GM23338 (cell line): ENCODE measurements at regions not wholly inside any gene's neighbourhood (a gene's known extent, or its start where the extent isn't known, plus 50 kb on each side); places are given as distances from the start of the nearest gene placed in this dataset.

Experiments
- ATAC-seq: fragments of 200-7000 bp; cut with Tn5 transposase; 3 replicates; pipeline ENCODE4 v1.9.1; 2020
- DNase-seq: peaks from one replicate; pipeline ENCODE4 v3.0.0-alpha.2; 2015; ENCODE audit warnings: low spot score
- H2AFZ ChIP-seq: fragments of 200-600 bp; sonication (generic); 2 replicates; pipeline ENCODE4 v1.8.0; 2016; ENCODE audit warnings: antibody characterized with exemption, mild to moderate bottlenecking, moderate library complexity
- H3F3A ChIP-seq: fragments of 200-600 bp; sonication (generic); replicated peaks from 2 replicates; pipeline ENCODE4 v1.8.0; 2017; ENCODE audit warnings: antibody characterized with exemption, mixed run types, low read depth
- H3K27ac ChIP-seq: fragments of 200-600 bp; sonication (generic); 2 replicates; pipeline ENCODE4 v1.6.1; 2016; ENCODE audit warnings: low read depth
- H3K27me3 ChIP-seq: fragments of 200-600 bp; sonication (generic); 2 replicates; pipeline ENCODE4 v1.8.0; 2016; ENCODE audit warnings: mild to moderate bottlenecking, mixed run types, moderate library complexity; ENCODE audit not compliant: insufficient read depth
- H3K36me3 ChIP-seq: fragments of 200-600 bp; sonication (generic); 2 replicates; pipeline ENCODE4 v1.8.0; 2016; ENCODE audit warnings: mild to moderate bottlenecking; ENCODE audit not compliant: insufficient read depth
- H3K4me1 ChIP-seq: fragments of 200-600 bp; sonication (generic); 2 replicates; pipeline ENCODE4 v1.8.0; 2016; ENCODE audit warnings: mild to moderate bottlenecking, moderate library complexity; ENCODE audit not compliant: insufficient read depth
- H3K4me2 ChIP-seq: fragments of 200-600 bp; sonication (generic); 2 replicates; pipeline ENCODE4 v1.7.1; 2017; ENCODE audit warnings: mixed run types
- H3K4me3 ChIP-seq: fragments of 200-600 bp; sonication (generic); 2 replicates; pipeline ENCODE4 v1.6.1; 2016; ENCODE audit warnings: mixed run types
- H3K79me2 ChIP-seq: fragments of 200-600 bp; sonication (generic); replicated peaks from 2 replicates; pipeline ENCODE4 v1.8.0; 2017; ENCODE audit warnings: mild to moderate bottlenecking; ENCODE audit not compliant: insufficient read depth
- H3K9me2 ChIP-seq: fragments of 200-600 bp; sonication (generic); 2 replicates; pipeline ENCODE4 v1.8.0; 2017; ENCODE audit not compliant: insufficient read depth
- H4K20me1 ChIP-seq: fragments of 200-600 bp; sonication (generic); replicated peaks from 2 replicates; pipeline ENCODE4 v1.8.0; 2017; ENCODE audit warnings: mild to moderate bottlenecking; ENCODE audit not compliant: insufficient read depth
- H3K27ac Mint-ChIP-seq: 2 replicates; pipeline ENCODE4 v1.8.0; 2020; ENCODE audit warnings: inconsistent platforms, mild to moderate bottlenecking, moderate library complexity, mixed read lengths
- H3K27me3 Mint-ChIP-seq: 3 replicates; pipeline ENCODE4 v1.8.0; 2022; ENCODE audit warnings: low read depth, mild to moderate bottlenecking, moderate library complexity, mixed read lengths, inconsistent platforms; ENCODE audit not compliant: insufficient read depth, poor library complexity
- H3K36me3 Mint-ChIP-seq: 3 replicates; pipeline ENCODE4 v1.8.0; 2021; ENCODE audit warnings: low read depth, mild to moderate bottlenecking, inconsistent platforms, moderate library complexity, mixed read lengths
- H3K4me1 Mint-ChIP-seq: 3 replicates; pipeline ENCODE4 v1.8.0; 2020; ENCODE audit warnings: mild to moderate bottlenecking, inconsistent platforms, mixed read lengths
- H3K4me3 Mint-ChIP-seq: 3 replicates; pipeline ENCODE4 v1.8.0; 2021; ENCODE audit warnings: moderate library complexity, mild to moderate bottlenecking, inconsistent platforms, mixed read lengths
- H3K9me3 Mint-ChIP-seq: 3 replicates; pipeline ENCODE4 v1.8.0; 2020; ENCODE audit warnings: moderate library complexity, mild to moderate bottlenecking, inconsistent platforms, mixed read lengths
- CREB1 ChIP-seq: fragments of 250-450 bp; sonication (Bioruptor Pico); IDR thresholded peaks from 2 replicates; pipeline ENCODE4 v1.5.0; 2020; ENCODE audit warnings: low read depth, mild to moderate bottlenecking, moderate library complexity
- EZH2 ChIP-seq: fragments of 200-600 bp; sonication (generic); IDR thresholded peaks from one replicate; pipeline ENCODE4 v1.8.0; 2017; ENCODE audit warnings: antibody characterized with exemption, mild to moderate bottlenecking, low read depth; ENCODE audit not compliant: unreplicated experiment
- EZH2phosphoT487 ChIP-seq: fragments of 200-600 bp; sonication (generic); IDR thresholded peaks from one replicate; pipeline ENCODE4 v1.8.1; 2018; ENCODE audit warnings: antibody characterized with exemption; ENCODE audit not compliant: unreplicated experiment
- NANOG ChIP-seq: IDR thresholded peaks from 2 replicates; pipeline ENCODE4 v1.6.1; 2016; ENCODE audit warnings: antibody characterized with exemption, borderline replicate concordance
- POLR2AphosphoS5 ChIP-seq: IDR thresholded peaks from 2 replicates; pipeline ENCODE4 v1.6.1; 2016; ENCODE audit warnings: antibody characterized with exemption, low read depth
- STAT1 ChIP-seq: IDR thresholded peaks from one replicate; pipeline ENCODE4 v1.6.1; 2016; ENCODE audit warnings: antibody characterized with exemption; ENCODE audit not compliant: unreplicated experiment
- ZNF114 ChIP-seq: fragments of 250-450 bp; sonication (Bioruptor Pico); IDR thresholded peaks from 2 replicates; pipeline ENCODE4 v1.5.0; 2020; ENCODE audit warnings: mild to moderate bottlenecking, moderate library complexity
- ZNF331 ChIP-seq: fragments of 250-450 bp; sonication (Bioruptor Pico); IDR thresholded peaks from 2 replicates; pipeline ENCODE4 v1.5.0; 2020; ENCODE audit warnings: low read depth, mild to moderate bottlenecking, moderate library complexity
- TF ChIP-seq, protein P1 (sequence below): IDR thresholded peaks from 2 replicates; pipeline ENCODE4 v1.6.1; 2016; ENCODE audit warnings: antibody characterized with exemption
- TF ChIP-seq, protein P2 (sequence below): fragments of 250-450 bp; sonication (Bioruptor Pico); IDR thresholded peaks from 2 replicates; pipeline ENCODE4 v1.5.0; 2020; ENCODE audit warnings: mild to moderate bottlenecking, moderate library complexity
- TF ChIP-seq, protein P3 (sequence below): IDR thresholded peaks from one replicate; pipeline ENCODE4 v1.6.1; 2018; ENCODE audit warnings: antibody characterized with exemption; ENCODE audit not compliant: unreplicated experiment
- TF ChIP-seq, protein P4 (sequence below), 2 experiments: fragments of 200-600 bp in 1 of 2; sonication (generic) in 1 of 2; conservative IDR thresholded peaks; 2 replicates each; pipeline versions ENCODE4 v1.5.1 to v1.6.1; 2016 to 2017; ENCODE audit warnings: antibody characterized with exemption in 2 of 2, low read depth in 2 of 2, mild to moderate bottlenecking in 2 of 2, moderate library complexity in 1 of 2

DNA sequence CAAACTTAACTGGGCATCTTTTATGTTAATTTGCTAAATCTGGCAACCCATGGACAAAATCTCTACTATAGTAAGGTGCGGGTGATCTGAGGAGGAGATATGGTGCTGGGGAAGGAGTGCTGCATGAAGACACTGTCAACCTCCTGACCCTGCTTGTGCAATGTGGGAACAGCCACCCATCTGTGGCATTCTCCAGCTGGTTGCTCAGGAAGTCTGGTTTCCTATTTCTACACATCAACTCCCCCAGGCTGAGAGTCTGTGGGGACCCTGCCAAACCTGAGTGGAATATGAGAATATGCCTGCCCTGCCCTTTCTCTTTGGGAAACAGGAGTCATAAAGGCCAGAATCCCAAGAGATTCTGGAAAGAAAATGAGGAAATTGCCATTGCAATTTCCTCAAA lies 60.1 kb upstream of the PAX3 start (continued):
- TF ChIP-seq, protein P1, sequence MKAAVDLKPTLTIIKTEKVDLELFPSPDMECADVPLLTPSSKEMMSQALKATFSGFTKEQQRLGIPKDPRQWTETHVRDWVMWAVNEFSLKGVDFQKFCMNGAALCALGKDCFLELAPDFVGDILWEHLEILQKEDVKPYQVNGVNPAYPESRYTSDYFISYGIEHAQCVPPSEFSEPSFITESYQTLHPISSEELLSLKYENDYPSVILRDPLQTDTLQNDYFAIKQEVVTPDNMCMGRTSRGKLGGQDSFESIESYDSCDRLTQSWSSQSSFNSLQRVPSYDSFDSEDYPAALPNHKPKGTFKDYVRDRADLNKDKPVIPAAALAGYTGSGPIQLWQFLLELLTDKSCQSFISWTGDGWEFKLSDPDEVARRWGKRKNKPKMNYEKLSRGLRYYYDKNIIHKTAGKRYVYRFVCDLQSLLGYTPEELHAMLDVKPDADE = no peak

DNA sequence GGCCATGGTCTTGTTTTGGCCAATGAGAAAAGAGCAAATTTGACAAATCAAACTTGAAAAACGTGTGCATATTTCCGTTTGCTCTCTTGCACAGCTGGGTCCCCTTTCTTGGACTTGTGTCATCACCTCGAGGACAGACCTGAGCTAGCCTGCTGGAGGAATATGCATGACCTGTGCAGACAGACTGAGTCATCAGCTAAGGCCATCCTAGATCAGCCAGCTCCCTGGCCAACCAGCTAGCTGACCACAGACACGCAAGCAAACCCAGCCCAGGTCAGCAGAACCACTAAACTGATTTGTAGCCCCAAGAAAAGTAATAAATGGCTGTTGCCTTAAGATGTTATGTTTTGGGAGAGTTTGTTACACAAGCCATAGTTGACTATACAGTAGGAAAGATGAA lies 61.3 kb upstream of the PAX3 start:
- no peaks in the 10 kb centered on the region for H3F3A ChIP-seq
- H3K79me2 ChIP-seq = no peaks in the 10 kb centered on the region
- no peaks in the 10 kb centered on the region for H3K9me3 Mint-ChIP-seq
- H3K4me1 ChIP-seq = no peaks in the 10 kb centered on the region
- H4K20me1 ChIP-seq = no peaks in the 10 kb centered on the region
- no peaks in the 10 kb centered on the region for H3K4me1 Mint-ChIP-seq
- no peaks in the 10 kb centered on the region; the same call in 1 of the 2 replicates for H3K9me2 ChIP-seq
- no peaks in the 10 kb centered on the region for H3K36me3 Mint-ChIP-seq
- H3K4me3 Mint-ChIP-seq = no peak overlapping the region
- H2AFZ ChIP-seq = no peak overlapping the region
- H3K27me3 ChIP-seq = no peaks in the 10 kb centered on the region
- no peaks in the 10 kb centered on the region for H3K36me3 ChIP-seq
- DNase-seq (no peak), ATAC-seq (no peak)
- H3K27ac ChIP-seq = no peak overlapping the region
- no peak overlapping the region for H3K27ac Mint-ChIP-seq
- H3K4me3 ChIP-seq = no peak overlapping the region
- H3K4me2 ChIP-seq = no peak overlapping the region
- no peaks in the 10 kb centered on the region for H3K27me3 Mint-ChIP-seq
- TF ChIP-seq EZH2phosphoT487 (no peak), ZNF114 (no peak), EZH2 (no peak), STAT1 (no peak), CREB1 (CRISPR knock-in tag) (no peak), POLR2AphosphoS5 (no peak), ZNF331 (no peak), NANOG (no peak)
- TF ChIP-seq, protein P2, sequence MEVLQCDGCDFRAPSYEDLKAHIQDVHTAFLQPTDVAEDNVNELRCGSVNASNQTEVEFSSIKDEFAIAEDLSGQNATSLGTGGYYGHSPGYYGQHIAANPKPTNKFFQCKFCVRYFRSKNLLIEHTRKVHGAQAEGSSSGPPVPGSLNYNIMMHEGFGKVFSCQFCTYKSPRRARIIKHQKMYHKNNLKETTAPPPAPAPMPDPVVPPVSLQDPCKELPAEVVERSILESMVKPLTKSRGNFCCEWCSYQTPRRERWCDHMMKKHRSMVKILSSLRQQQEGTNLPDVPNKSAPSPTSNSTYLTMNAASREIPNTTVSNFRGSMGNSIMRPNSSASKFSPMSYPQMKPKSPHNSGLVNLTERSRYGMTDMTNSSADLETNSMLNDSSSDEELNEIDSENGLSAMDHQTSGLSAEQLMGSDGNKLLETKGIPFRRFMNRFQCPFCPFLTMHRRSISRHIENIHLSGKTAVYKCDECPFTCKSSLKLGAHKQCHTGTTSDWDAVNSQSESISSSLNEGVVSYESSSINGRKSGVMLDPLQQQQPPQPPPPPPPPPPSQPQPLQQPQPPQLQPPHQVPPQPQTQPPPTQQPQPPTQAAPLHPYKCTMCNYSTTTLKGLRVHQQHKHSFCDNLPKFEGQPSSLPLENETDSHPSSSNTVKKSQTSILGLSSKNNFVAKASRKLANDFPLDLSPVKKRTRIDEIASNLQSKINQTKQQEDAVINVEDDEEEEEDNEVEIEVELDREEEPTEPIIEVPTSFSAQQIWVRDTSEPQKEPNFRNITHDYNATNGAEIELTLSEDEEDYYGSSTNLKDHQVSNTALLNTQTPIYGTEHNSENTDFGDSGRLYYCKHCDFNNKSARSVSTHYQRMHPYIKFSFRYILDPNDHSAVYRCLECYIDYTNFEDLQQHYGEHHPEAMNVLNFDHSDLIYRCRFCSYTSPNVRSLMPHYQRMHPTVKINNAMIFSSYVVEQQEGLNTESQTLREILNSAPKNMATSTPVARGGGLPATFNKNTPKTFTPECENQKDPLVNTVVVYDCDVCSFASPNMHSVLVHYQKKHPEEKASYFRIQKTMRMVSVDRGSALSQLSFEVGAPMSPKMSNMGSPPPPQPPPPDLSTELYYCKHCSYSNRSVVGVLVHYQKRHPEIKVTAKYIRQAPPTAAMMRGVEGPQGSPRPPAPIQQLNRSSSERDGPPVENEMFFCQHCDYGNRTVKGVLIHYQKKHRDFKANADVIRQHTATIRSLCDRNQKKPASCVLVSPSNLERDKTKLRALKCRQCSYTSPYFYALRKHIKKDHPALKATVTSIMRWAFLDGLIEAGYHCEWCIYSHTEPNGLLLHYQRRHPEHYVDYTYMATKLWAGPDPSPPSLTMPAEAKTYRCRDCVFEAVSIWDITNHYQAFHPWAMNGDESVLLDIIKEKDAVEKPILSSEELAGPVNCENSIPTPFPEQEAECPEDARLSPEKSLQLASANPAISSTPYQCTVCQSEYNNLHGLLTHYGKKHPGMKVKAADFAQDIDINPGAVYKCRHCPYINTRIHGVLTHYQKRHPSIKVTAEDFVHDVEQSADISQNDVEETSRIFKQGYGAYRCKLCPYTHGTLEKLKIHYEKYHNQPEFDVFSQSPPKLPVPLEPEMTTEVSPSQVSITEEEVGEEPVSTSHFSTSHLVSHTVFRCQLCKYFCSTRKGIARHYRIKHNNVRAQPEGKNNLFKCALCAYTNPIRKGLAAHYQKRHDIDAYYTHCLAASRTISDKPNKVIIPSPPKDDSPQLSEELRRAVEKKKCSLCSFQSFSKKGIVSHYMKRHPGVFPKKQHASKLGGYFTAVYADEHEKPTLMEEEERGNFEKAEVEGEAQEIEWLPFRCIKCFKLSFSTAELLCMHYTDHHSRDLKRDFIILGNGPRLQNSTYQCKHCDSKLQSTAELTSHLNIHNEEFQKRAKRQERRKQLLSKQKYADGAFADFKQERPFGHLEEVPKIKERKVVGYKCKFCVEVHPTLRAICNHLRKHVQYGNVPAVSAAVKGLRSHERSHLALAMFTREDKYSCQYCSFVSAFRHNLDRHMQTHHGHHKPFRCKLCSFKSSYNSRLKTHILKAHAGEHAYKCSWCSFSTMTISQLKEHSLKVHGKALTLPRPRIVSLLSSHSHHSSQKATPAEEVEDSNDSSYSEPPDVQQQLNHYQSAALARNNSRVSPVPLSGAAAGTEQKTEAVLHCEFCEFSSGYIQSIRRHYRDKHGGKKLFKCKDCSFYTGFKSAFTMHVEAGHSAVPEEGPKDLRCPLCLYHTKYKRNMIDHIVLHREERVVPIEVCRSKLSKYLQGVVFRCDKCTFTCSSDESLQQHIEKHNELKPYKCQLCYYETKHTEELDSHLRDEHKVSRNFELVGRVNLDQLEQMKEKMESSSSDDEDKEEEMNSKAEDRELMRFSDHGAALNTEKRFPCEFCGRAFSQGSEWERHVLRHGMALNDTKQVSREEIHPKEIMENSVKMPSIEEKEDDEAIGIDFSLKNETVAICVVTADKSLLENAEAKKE (CRISPR knock-in tag) = no peak
- TF ChIP-seq, protein P3, sequence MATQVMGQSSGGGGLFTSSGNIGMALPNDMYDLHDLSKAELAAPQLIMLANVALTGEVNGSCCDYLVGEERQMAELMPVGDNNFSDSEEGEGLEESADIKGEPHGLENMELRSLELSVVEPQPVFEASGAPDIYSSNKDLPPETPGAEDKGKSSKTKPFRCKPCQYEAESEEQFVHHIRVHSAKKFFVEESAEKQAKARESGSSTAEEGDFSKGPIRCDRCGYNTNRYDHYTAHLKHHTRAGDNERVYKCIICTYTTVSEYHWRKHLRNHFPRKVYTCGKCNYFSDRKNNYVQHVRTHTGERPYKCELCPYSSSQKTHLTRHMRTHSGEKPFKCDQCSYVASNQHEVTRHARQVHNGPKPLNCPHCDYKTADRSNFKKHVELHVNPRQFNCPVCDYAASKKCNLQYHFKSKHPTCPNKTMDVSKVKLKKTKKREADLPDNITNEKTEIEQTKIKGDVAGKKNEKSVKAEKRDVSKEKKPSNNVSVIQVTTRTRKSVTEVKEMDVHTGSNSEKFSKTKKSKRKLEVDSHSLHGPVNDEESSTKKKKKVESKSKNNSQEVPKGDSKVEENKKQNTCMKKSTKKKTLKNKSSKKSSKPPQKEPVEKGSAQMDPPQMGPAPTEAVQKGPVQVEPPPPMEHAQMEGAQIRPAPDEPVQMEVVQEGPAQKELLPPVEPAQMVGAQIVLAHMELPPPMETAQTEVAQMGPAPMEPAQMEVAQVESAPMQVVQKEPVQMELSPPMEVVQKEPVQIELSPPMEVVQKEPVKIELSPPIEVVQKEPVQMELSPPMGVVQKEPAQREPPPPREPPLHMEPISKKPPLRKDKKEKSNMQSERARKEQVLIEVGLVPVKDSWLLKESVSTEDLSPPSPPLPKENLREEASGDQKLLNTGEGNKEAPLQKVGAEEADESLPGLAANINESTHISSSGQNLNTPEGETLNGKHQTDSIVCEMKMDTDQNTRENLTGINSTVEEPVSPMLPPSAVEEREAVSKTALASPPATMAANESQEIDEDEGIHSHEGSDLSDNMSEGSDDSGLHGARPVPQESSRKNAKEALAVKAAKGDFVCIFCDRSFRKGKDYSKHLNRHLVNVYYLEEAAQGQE = no peak
- TF ChIP-seq, protein P4, sequence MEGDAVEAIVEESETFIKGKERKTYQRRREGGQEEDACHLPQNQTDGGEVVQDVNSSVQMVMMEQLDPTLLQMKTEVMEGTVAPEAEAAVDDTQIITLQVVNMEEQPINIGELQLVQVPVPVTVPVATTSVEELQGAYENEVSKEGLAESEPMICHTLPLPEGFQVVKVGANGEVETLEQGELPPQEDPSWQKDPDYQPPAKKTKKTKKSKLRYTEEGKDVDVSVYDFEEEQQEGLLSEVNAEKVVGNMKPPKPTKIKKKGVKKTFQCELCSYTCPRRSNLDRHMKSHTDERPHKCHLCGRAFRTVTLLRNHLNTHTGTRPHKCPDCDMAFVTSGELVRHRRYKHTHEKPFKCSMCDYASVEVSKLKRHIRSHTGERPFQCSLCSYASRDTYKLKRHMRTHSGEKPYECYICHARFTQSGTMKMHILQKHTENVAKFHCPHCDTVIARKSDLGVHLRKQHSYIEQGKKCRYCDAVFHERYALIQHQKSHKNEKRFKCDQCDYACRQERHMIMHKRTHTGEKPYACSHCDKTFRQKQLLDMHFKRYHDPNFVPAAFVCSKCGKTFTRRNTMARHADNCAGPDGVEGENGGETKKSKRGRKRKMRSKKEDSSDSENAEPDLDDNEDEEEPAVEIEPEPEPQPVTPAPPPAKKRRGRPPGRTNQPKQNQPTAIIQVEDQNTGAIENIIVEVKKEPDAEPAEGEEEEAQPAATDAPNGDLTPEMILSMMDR (conservative IDR thresholded peaks at IDR 0.05; ENCODE audit: low read depth in 2 of 2) = no peak
- TF ChIP-seq, protein P1 = no peak
